ENCODE measurements at regions not wholly inside any gene's neighbourhood (a gene's known extent, or its start where the extent isn't known, plus 50 kb on each side); places are given as distances from the start of the nearest gene placed in this dataset.

DNA sequence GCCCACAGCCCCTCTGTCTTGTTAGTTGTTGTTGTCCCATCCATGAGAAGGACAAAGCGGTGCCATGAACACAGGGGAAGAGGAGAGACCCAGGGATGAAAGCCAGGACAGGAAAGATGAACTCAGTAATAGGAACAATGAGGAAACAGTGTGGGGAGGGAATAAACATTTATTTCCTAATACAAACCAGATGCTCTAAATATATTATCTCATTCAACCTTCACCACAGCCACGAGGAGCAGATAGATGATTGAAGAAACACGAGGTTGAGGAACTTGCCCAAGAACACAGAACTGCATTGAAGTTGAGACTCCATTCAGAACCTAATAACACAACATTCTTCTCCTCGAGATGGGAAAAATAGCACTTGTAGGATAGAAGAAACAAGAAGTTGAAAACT is 53.0 kb upstream of the AIG1 start (continued):
- TF ChIP-seq E2F8 (IDR thresholded peaks at IDR 0.05; ENCODE audit: low read depth, partially characterized antibody), result no peak
- TF ChIP-seq, protein P1, sequence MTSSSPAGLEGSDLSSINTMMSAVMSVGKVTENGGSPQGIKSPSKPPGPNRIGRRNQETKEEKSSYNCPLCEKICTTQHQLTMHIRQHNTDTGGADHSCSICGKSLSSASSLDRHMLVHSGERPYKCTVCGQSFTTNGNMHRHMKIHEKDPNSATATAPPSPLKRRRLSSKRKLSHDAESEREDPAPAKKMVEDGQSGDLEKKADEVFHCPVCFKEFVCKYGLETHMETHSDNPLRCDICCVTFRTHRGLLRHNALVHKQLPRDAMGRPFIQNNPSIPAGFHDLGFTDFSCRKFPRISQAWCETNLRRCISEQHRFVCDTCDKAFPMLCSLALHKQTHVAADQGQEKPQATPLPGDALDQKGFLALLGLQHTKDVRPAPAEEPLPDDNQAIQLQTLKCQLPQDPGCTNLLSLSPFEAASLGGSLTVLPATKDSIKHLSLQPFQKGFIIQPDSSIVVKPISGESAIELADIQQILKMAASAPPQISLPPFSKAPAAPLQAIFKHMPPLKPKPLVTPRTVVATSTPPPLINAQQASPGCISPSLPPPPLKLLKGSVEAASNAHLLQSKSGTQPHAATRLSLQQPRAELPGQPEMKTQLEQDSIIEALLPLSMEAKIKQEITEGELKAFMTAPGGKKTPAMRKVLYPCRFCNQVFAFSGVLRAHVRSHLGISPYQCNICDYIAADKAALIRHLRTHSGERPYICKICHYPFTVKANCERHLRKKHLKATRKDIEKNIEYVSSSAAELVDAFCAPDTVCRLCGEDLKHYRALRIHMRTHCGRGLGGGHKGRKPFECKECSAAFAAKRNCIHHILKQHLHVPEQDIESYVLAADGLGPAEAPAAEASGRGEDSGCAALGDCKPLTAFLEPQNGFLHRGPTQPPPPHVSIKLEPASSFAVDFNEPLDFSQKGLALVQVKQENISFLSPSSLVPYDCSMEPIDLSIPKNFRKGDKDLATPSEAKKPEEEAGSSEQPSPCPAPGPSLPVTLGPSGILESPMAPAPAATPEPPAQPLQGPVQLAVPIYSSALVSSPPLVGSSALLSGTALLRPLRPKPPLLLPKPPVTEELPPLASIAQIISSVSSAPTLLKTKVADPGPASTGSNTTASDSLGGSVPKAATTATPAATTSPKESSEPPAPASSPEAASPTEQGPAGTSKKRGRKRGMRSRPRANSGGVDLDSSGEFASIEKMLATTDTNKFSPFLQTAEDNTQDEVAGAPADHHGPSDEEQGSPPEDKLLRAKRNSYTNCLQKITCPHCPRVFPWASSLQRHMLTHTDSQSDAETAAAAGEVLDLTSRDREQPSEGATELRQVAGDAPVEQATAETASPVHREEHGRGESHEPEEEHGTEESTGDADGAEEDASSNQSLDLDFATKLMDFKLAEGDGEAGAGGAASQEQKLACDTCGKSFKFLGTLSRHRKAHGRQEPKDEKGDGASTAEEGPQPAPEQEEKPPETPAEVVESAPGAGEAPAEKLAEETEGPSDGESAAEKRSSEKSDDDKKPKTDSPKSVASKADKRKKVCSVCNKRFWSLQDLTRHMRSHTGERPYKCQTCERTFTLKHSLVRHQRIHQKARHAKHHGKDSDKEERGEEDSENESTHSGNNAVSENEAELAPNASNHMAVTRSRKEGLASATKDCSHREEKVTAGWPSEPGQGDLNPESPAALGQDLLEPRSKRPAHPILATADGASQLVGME (CRISPR knock-in tag; IDR thresholded peaks at IDR 0.05), result no peak
- TF ChIP-seq, protein P2, sequence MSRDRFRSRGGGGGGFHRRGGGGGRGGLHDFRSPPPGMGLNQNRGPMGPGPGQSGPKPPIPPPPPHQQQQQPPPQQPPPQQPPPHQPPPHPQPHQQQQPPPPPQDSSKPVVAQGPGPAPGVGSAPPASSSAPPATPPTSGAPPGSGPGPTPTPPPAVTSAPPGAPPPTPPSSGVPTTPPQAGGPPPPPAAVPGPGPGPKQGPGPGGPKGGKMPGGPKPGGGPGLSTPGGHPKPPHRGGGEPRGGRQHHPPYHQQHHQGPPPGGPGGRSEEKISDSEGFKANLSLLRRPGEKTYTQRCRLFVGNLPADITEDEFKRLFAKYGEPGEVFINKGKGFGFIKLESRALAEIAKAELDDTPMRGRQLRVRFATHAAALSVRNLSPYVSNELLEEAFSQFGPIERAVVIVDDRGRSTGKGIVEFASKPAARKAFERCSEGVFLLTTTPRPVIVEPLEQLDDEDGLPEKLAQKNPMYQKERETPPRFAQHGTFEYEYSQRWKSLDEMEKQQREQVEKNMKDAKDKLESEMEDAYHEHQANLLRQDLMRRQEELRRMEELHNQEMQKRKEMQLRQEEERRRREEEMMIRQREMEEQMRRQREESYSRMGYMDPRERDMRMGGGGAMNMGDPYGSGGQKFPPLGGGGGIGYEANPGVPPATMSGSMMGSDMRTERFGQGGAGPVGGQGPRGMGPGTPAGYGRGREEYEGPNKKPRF (IDR thresholded peaks at IDR 0.05; ENCODE audit: low read depth, low read length), result no peak
- no peak for TF ChIP-seq GABPB1 (CRISPR knock-in tag; IDR thresholded peaks at IDR 0.05)
